Ovary (tissue), 3 donors: ENCODE measurements at regions not wholly inside any gene's neighbourhood (a gene's known extent, or its start where the extent isn't known, plus 50 kb on each side); places are given as distances from the start of the nearest gene placed in this dataset.

Source experiments
- CTCF ChIP-seq, 3 donors: fragments of 450-650 bp in 2 of 3; fragments of 200-600 bp in 1 of 3; IDR thresholded peaks; one replicate each; pipeline versions ENCODE4 v1.5.1 to v1.8.0; 2016 to 2022; ENCODE audit warnings: antibody characterized with exemption in 3 of 3, mild to moderate bottlenecking in 1 of 3
- EP300 ChIP-seq: sonication (generic); formaldehyde crosslinking; IDR thresholded peaks from one replicate; pipeline ENCODE4 v1.6.1; 2017; ENCODE audit warnings: antibody characterized with exemption
- POLR2A ChIP-seq: fragments of 450-650 bp; IDR thresholded peaks from one replicate; pipeline ENCODE4 v1.6.1; 2017; ENCODE audit warnings: antibody characterized with exemption, mild to moderate bottlenecking, moderate library complexity
- donor health status: DM: no; HTN: no; CAD: no.

GRCh38 chr1:102420034-102420433 lies 423.3 kb upstream of the OLFM3 start:
- TF ChIP-seq POLR2A (no peak), CTCF (IDR thresholded peaks at IDR 0.05) (no peak), EP300 (no peak)
